DOHH2 (cell line): ENCODE measurements at regions not wholly inside any gene's neighbourhood (a gene's known extent, or its start where the extent isn't known, plus 50 kb on each side); places are given as distances from the start of the nearest gene placed in this dataset.

ENCODE experiments used
- CTCF ChIP-seq: fragments of 200-600 bp; sonication (generic); IDR thresholded peaks from one replicate; pipeline ENCODE4 v1.5.1; 2014; ENCODE audit warnings: antibody characterized with exemption, mild to moderate bottlenecking, low read depth, low read length; ENCODE audit not compliant: poor library complexity, severe bottlenecking
- EZH2phosphoT487 ChIP-seq: fragments of 200-600 bp; sonication (generic); IDR thresholded peaks from 2 replicates; pipeline ENCODE4 v1.6.1; 2017; ENCODE audit warnings: borderline replicate concordance, mild to moderate bottlenecking, antibody characterized with exemption, low read length, moderate library complexity, mixed read lengths

- TF ChIP-seq CTCF (no peak), EZH2phosphoT487 (no peak)
These were observed 646.1 kb downstream of the RAPGEF2 start for GRCh38 chr4:159748834-159749444.
